Activated CD8-positive, alpha-beta memory T cell treated with anti-CD3 and anti-CD28 coated beads, Interleukin-2, amount 50 U/mL, for 1 hour (primary cell): ENCODE measurements at regions not wholly inside any gene's neighbourhood (a gene's known extent, or its start where the extent isn't known, plus 50 kb on each side); places are given as distances from the start of the nearest gene placed in this dataset.
A peak's percentile ranks its signal among the peaks of the same experiment; 100 is the strongest.

Experiments used
- DNase-seq: peaks from one replicate; pipeline ENCODE4 v3.0.0-alpha.2; 2020; ENCODE audit errors: extremely low read depth

GRCh38 chr1:25003000-25003399 lies 72.9 kb upstream of the RUNX3 start:
- no peak for DNase-seq

DNA sequence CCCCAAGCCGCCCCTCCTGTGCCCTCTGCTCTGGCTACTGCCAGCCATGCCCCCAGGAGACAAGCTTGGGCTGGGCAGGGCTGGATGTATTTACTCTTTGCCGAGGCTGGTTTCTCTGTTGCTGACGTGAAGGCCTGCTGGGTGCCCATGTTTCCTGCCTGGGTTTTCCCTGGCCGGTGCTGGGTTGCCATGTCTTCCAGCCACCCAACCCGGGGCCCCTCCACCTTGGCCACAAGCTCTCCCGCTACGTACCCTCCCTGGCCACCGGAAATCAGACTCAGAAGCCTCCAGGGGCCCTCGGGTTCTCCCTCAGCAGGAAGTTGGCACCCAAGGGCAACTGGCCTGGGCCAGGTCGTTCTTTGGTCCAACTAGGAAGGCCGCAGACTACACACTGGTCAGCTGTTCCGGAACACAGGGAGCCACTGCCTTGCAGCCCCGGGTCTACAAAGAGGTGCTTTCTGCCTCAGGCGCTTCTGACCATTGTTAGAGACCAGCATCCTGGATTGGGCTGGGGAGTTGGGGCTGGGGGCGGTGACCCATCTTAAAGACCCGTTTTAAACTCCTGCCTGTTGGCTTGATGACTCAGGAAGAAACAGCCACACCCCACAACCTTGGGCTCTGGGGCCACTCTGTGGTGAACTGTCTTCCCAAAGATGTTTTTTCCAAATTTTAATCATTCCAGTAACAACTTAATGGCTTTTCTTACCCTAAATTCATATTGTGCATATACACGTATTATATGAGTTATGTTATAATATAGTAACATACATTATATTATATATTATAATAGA lies 71.2 kb upstream of the RUNX3 start:
- no peak for DNase-seq

DNA sequence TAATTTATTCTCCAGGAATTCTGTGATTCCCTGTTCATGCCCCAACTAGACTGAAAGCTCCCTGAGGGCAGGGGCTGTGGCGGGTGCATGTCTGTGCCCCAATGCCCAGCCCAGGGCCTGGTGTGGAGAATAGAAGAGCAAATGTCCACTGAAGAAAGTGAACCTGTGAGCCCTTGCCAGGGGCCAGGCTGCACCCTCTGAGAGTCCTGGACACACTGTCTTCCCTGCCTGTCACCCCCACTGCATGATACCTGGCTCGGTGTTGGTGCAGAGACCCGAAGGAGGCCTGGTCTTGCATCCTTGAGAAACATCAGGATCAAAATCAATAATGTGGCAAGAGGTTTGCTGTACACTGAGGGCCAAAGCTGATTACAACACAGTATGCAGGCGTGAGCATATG lies 69.8 kb upstream of the RUNX3 start:
- DNase-seq: no peak

DNA sequence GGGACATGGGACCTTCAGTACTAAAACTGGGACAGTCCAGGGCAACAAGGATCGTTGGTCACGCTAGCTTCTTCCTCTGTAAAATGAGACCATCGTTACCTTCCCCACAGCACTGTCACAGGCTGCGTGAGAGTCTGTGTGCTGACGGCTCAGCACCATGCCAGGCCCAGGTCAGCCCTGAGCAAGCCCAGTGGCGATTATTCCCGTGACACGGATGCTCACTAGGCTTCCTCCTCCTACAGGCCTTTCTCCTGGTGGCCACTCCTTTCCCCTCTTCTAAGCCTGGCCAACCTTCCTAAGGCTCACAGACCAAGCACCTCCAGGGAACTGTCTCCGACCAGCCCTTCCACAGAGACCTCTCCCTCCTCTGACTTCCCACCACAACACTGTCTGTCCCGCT lies 69.3 kb upstream of the RUNX3 start:
- no peak for DNase-seq

DNA sequence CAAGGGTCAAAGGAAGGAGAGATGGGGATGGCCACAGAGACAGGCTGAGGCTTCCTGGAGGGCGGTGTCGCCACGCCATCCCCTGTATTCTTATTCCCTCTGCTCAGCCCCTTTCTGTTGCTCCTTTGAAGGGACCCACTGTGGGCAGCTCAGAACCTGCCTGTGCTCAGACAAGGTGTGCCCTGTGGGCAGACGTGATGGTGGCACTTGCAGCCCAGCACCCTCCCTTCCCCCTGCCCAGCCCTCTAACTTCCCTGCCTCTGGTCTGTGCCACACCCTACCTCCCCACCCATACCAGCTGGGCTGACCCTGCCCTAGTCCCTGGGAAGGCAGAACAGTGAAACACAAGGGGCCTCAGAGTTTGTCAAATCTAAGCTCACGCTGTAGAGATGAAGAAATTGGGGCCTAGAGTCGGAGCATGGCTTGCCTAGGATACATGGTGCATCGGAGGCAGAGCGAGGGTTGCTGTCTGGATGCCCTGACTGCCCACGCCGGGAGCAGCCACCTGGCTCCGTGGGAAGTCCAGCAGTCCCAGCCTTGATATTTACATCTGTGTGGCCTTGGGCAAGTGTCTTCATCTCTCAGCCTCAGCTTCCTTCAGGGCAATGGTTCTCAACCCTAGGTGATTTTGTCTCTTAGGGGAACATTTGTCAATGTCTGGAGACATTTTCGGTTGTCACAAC lies 68.6 kb upstream of the RUNX3 start:
- no peak for DNase-seq

- DNase-seq: peak; percentile 46
Measured at GRCh38 chr1:24996983-24997893, 67.2 kb upstream of the RUNX3 start.

- no peak for DNase-seq
Measured at GRCh38 chr1:24996456-24996855, 66.4 kb upstream of the RUNX3 start.

GRCh38 chr1:24995661-24996060 lies 65.6 kb upstream of the RUNX3 start:
- DNase-seq: no peak

GRCh38 chr1:24995140-24995539 lies 65.1 kb upstream of the RUNX3 start:
- no peak for DNase-seq

- no peak for DNase-seq
Measured at GRCh38 chr1:24993871-24994580, 64.0 kb upstream of the RUNX3 start.

DNA sequence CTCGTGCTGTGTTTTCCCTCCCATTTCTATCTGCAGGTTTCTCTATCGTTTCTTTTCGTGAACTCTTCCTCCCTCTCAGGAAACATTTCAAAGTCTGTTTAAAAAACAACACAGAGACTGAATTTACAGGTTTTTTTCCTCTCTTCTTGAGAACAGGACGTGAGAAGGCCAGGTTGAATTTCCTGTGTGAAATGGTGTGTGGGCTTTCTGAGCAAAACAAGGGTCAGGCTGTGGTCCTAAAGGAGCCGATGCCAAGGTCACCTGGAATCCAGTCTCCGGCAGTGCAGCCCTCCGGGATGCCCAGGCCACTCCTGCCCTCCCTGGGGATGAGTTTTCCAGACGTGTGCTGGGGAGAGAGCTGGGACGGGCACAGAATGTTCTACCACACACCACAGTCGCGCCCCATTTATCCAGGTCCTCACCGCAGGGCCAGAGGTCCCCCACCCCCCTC lies 62.7 kb upstream of the RUNX3 start:
- DNase-seq: no peak

- DNase-seq: no peak
Measured at GRCh38 chr1:24992124-24992760, 62.2 kb upstream of the RUNX3 start.

- no peak for DNase-seq
Measured at GRCh38 chr1:24991697-24992096, 61.6 kb upstream of the RUNX3 start.

- no peak for DNase-seq
Measured at GRCh38 chr1:24990779-24991641, 60.9 kb upstream of the RUNX3 start.

DNA sequence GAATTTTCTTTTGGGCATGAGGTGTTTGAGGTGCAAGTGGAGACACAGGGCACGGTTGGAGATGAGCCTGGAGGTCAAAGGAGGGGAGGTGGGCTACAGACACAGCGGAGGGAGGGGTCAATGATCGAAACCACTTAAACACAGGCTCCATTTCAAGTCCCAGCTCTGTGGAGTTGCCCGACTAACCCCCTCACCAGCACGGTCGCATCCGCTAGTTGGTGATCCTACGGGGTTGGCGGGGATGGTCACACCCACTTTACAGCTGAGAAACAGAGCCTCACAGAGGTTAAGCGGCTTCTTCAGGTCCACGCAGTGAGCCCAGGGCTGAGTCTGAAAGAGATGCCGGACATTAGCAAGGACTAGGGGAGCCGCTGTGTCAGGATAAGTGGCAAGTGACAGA lies 60.1 kb upstream of the RUNX3 start:
- DNase-seq: no peak

DNA sequence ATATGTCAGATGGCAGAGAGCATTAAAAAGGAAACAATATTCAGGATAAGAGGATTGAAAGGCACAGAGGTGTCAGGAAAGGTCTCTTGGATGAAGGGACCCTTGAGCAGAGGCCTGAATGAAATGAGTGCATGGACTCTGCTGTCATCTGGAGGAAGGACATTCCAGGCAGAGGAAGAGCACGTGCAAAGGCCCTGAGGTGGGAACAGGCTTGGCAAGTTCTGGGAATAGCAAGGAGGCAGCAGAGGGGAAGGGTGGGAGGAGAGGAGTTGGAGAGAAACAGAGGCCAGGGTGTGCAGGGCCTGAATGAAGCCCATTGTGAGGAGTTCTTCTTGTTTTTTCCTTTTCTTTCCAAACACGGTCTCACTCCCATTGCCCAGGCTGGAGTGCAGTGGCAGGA lies 59.0 kb upstream of the RUNX3 start:
- no peak for DNase-seq

DNA sequence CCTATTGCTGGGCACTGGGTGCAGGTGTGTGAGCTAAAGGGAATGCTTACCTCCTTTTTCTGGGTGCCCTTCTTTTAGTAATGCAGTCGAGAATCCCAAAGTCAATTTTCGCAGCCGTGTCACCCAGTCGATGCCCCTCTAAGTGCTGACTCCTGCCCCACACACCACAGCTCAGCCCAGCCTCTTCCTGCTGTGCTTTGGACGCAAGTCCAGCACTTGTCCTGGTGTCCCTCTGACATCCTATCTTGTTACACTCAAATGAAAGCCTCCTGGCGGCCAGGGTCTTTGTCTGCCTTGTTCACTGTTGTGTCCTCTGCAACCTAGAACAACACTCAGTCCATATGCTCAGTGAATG lies 58.5 kb upstream of the RUNX3 start:
- no peak for DNase-seq

- DNase-seq: no peak
Measured at GRCh38 chr1:24987875-24988557, 57.9 kb upstream of the RUNX3 start.

- no peak for DNase-seq
Measured at GRCh38 chr1:24987424-24987823, 57.3 kb upstream of the RUNX3 start.
